H1 (cell line): ENCODE measurements at regions not wholly inside any gene's neighbourhood (a gene's known extent, or its start where the extent isn't known, plus 50 kb on each side); places are given as distances from the start of the nearest gene placed in this dataset.

Source experiments
- CTCF ChIA-PET: fragments of 300-600 bp; sonication (Branson Sonifier 250); formaldehyde crosslinking; loops from one replicate; lab custom pipeline; 2021; ENCODE audit not compliant: partially characterized antibody; lab: Charles Lee
- POLR2A ChIA-PET: fragments of 300-600 bp; sonication (Branson Sonifier 250); formaldehyde crosslinking; loops from one replicate; lab custom pipeline; 2021; ENCODE audit warnings: inconsistent platforms; ENCODE audit not compliant: partially characterized antibody; lab: Charles Lee
- DNase-seq, 2 experiments: peaks; one replicate each; pipeline versions ENCODE4 v3.0.0 to v3.0.0-alpha.2; 2010 to 2022; ENCODE audit warnings: low spot score in 2 of 2, low read depth in 1 of 2, mixed read lengths in 1 of 2
- FAIRE-seq: peaks from 2 replicates; lab custom pipeline; 2011; peaks lifted over from hg19 to GRCh38; lab: Jason Lieb, UNC
- H2AFZ ChIP-seq: 2 replicates; pipeline ENCODE4 v1.8.1; 2012; ENCODE audit warnings: low read length, inconsistent platforms
- H2AK5ac ChIP-seq: 2 replicates; pipeline ENCODE4 v1.6.1; 2013; ENCODE audit warnings: low read depth, low read length
- H2BK120ac ChIP-seq: replicated peaks from 2 replicates; pipeline ENCODE3; 2013; ENCODE audit warnings: low read depth, low read length, inconsistent platforms
- H2BK12ac ChIP-seq: 2 replicates; pipeline ENCODE4 v1.6.1; 2013; ENCODE audit warnings: low read depth, low read length
- H2BK15ac ChIP-seq: 2 replicates; pipeline ENCODE4 v1.6.1; 2013; ENCODE audit warnings: low read length
- H2BK20ac ChIP-seq: 2 replicates; pipeline ENCODE4 v1.6.1; 2013; ENCODE audit warnings: low read length
- H2BK5ac ChIP-seq: 2 replicates; pipeline ENCODE4 v1.6.1; 2013; ENCODE audit warnings: low read depth, low read length
- H3K14ac ChIP-seq: 2 replicates; pipeline ENCODE4 v1.6.1; 2013; ENCODE audit warnings: inconsistent platforms; ENCODE audit not compliant: insufficient read length
- H3K18ac ChIP-seq: 2 replicates; pipeline ENCODE4 v1.6.1; 2013; ENCODE audit warnings: low read length; ENCODE audit errors: extremely low read depth
- H3K23ac ChIP-seq: 2 replicates; pipeline ENCODE4 v1.6.1; 2013; ENCODE audit warnings: inconsistent platforms; ENCODE audit not compliant: insufficient read length
- H3K23me2 ChIP-seq: 2 replicates; pipeline ENCODE4 v1.6.1; 2013; ENCODE audit warnings: low read depth, low read length
- H3K27ac ChIP-seq: 2 replicates; pipeline ENCODE4 v1.6.1; 2011; ENCODE audit warnings: low read depth, low read length, inconsistent platforms
- H3K27me3 ChIP-seq, 4 experiments: replicated peaks in 1 of 4; 1 replicate in 1 of 4; 2 replicates in 3 of 4; pipeline versions ENCODE4 v1.6.1 to v1.8.1; 2011 to 2013; ENCODE audit warnings: low read length in 3 of 4, mild to moderate bottlenecking in 3 of 4, inconsistent platforms in 2 of 4, mixed read lengths in 2 of 4, moderate library complexity in 1 of 4; ENCODE audit not compliant: control insufficient read depth in 3 of 4, insufficient read depth in 3 of 4; ENCODE audit errors: extremely low read depth in 1 of 4
- H3K36me3 ChIP-seq, 4 experiments: 2 replicates each; pipeline versions ENCODE4 v1.6.1 to v1.8.1; 2011 to 2013; ENCODE audit warnings: mild to moderate bottlenecking in 4 of 4, low read length in 3 of 4, moderate library complexity in 2 of 4, control low read depth in 1 of 4, inconsistent platforms in 1 of 4; ENCODE audit not compliant: insufficient read depth in 4 of 4, control insufficient read depth in 2 of 4
- H3K4ac ChIP-seq: replicated peaks from 2 replicates; pipeline ENCODE3; 2013; ENCODE audit warnings: low read length, low read depth, mixed read lengths, inconsistent platforms; ENCODE audit not compliant: insufficient read length
- H3K4me1 ChIP-seq, 4 experiments: replicated peaks in 1 of 4; 1 replicate in 1 of 4; 2 replicates in 3 of 4; pipeline versions ENCODE4 v1.6.1 to v1.8.1; 2011 to 2013; ENCODE audit warnings: low read length in 3 of 4, inconsistent platforms in 2 of 4, mixed read lengths in 1 of 4; ENCODE audit not compliant: insufficient read depth in 4 of 4, control insufficient read depth in 3 of 4
- H3K4me2 ChIP-seq, 2 experiments: 2 replicates each; pipeline versions ENCODE4 v1.6.1 to v1.8.1; 2011 to 2013; ENCODE audit warnings: low read depth in 2 of 2, low read length in 2 of 2, control low read depth in 1 of 2, inconsistent platforms in 1 of 2, mild to moderate bottlenecking in 1 of 2; ENCODE audit not compliant: insufficient read depth in 1 of 2
- H3K4me3 ChIP-seq, 4 experiments: fragments of 200-600, 300-600 bp in 1 of 4; sonication (generic), shearing (Covaris generic), sonication (Bioruptor Twin) in 1 of 4; 2 replicates each; pipeline versions ENCODE4 v1.5.1 to v1.8.1; 2011 to 2016; ENCODE audit warnings: low read length in 4 of 4, low read depth in 3 of 4, control low read depth in 2 of 4, inconsistent platforms in 2 of 4, mild to moderate bottlenecking in 2 of 4, mixed read lengths in 1 of 4, moderate library complexity in 1 of 4; ENCODE audit not compliant: insufficient read depth in 2 of 4; ENCODE audit errors: extremely low read depth in 1 of 4
- H3K56ac ChIP-seq: replicated peaks from 2 replicates; pipeline ENCODE3; 2013; ENCODE audit warnings: low read depth, mild to moderate bottlenecking, mixed read lengths, low read length, inconsistent platforms; ENCODE audit not compliant: insufficient read length
- H3K79me1 ChIP-seq: 2 replicates; pipeline ENCODE4 v1.6.1; 2013; ENCODE audit warnings: low read depth, low read length, control low read depth
- H3K79me2 ChIP-seq, 2 experiments: 2 replicates each; pipeline versions ENCODE4 v1.6.1 to v1.8.1; 2012 to 2013; ENCODE audit warnings: low read length in 2 of 2, mild to moderate bottlenecking in 2 of 2, inconsistent platforms in 1 of 2; ENCODE audit not compliant: insufficient read depth in 2 of 2, control insufficient read depth in 1 of 2
- H3K9ac ChIP-seq, 4 experiments: replicated peaks in 1 of 4; 1 replicate in 1 of 4; 2 replicates in 3 of 4; pipeline versions ENCODE4 v1.6.1 to v1.8.1; 2011 to 2013; ENCODE audit warnings: low read depth in 3 of 4, low read length in 3 of 4, control low read depth in 2 of 4, mild to moderate bottlenecking in 2 of 4, moderate library complexity in 2 of 4, inconsistent platforms in 1 of 4; ENCODE audit errors: extremely low read depth in 1 of 4
- H3K9me3 ChIP-seq, 2 experiments: 2 replicates each; pipeline versions ENCODE4 v1.6.1 to v1.8.1; 2012 to 2013; ENCODE audit warnings: mild to moderate bottlenecking in 2 of 2, moderate library complexity in 2 of 2, control low read depth in 1 of 2, inconsistent platforms in 1 of 2, low read depth in 1 of 2, low read length in 1 of 2, mixed read lengths in 1 of 2; ENCODE audit not compliant: insufficient read depth in 2 of 2
- H4K20me1 ChIP-seq, 2 experiments: replicated peaks in 1 of 2; 2 replicates each; pipeline versions ENCODE3 to v1.8.1; 2011 to 2013; ENCODE audit warnings: inconsistent platforms in 2 of 2, low read length in 2 of 2, mild to moderate bottlenecking in 1 of 2; ENCODE audit not compliant: insufficient read depth in 2 of 2, control insufficient read depth in 1 of 2
- H4K5ac ChIP-seq: 2 replicates; pipeline ENCODE4 v1.6.1; 2013; ENCODE audit warnings: low read length, low read depth, mixed read lengths, inconsistent platforms; ENCODE audit not compliant: insufficient read length
- H4K8ac ChIP-seq: 2 replicates; pipeline ENCODE4 v1.8.0; 2013; ENCODE audit warnings: mild to moderate bottlenecking, moderate library complexity, low read length, inconsistent platforms; ENCODE audit not compliant: insufficient read depth; ENCODE audit errors: extremely low read depth
- H4K91ac ChIP-seq: replicated peaks from 2 replicates; pipeline ENCODE3; 2013; ENCODE audit warnings: low read length, mixed read lengths, inconsistent platforms; ENCODE audit not compliant: insufficient read length
- CBX5 ChIP-seq: fragments of 300-800, 300-1000 bp; sonication (generic); IDR thresholded peaks from 2 replicates; pipeline ENCODE4 v1.7.1; 2016; ENCODE audit warnings: antibody characterized with exemption, low read length, low read depth
- EP300 ChIP-seq, 2 experiments: IDR thresholded peaks; 1 replicate in 1 of 2; 2 replicates in 1 of 2; pipeline ENCODE4 v1.6.1; 2011 to 2012; ENCODE audit warnings: low read depth in 2 of 2, low read length in 2 of 2, mild to moderate bottlenecking in 2 of 2, borderline replicate concordance in 1 of 2, inconsistent platforms in 1 of 2, moderate library complexity in 1 of 2
- EZH2 ChIP-seq: fragments of 200-600 bp; sonication (generic); IDR thresholded peaks from 2 replicates; pipeline ENCODE4 v1.7.1; 2012; ENCODE audit warnings: low read depth, mild to moderate bottlenecking, moderate library complexity, low read length, inconsistent platforms; ENCODE audit not compliant: severe bottlenecking
- KDM4A ChIP-seq: IDR thresholded peaks from one replicate; pipeline ENCODE4 v1.7.1; 2012; ENCODE audit warnings: low read depth, mild to moderate bottlenecking, moderate library complexity, low read length, inconsistent platforms; ENCODE audit not compliant: severe bottlenecking
- MAFK ChIP-seq: IDR thresholded peaks from 2 replicates; pipeline ENCODE4 v1.6.1; 2012; ENCODE audit warnings: low read depth, mild to moderate bottlenecking, improper control_type of control experiment, low read length
- SUZ12 ChIP-seq: fragments of 200-600 bp; sonication (generic); IDR thresholded peaks from 2 replicates; pipeline ENCODE4 v1.6.1; 2012; ENCODE audit warnings: mild to moderate bottlenecking, inconsistent platforms, low read length, moderate library complexity, mixed read lengths
- TEAD4 ChIP-seq: IDR thresholded peaks from 2 replicates; pipeline ENCODE4 v1.6.1; 2012; ENCODE audit warnings: low read depth, low read length, inconsistent platforms, mixed read lengths
- WGBS, 2 experiments: shearing (Covaris generic) in 1 of 2; methylation state at CpG; one replicate each; pipeline versions ENCODE4 v1.1.6 to v1.1.7; 2013 to 2015; ENCODE audit warnings: low lambda C conversion rate in 2 of 2, mixed read lengths in 2 of 2, inconsistent platforms in 1 of 2, low coverage in 1 of 2, missing lambda C conversion rate in 1 of 2; ENCODE audit not compliant: insufficient replicate concordance in 2 of 2, insufficient coverage in 1 of 2, insufficient read length in 1 of 2; ENCODE audit errors: extremely low coverage in 1 of 2, missing lambda C conversion rate in 1 of 2; 5-methylcytosine and 5-hydroxymethylcytosine counted together
- TF ChIP-seq, protein P1 (sequence below): IDR thresholded peaks from 2 replicates; pipeline ENCODE4 v1.6.1; 2012; ENCODE audit warnings: inconsistent platforms

GRCh38 chr20:24149175-24149574 lies 160.6 kb upstream of the GGTLC1 start:
- H3K4me2 ChIP-seq = no peak overlapping the region
- H4K5ac ChIP-seq = no peak overlapping the region
- H3K4me3 ChIP-seq = no peak overlapping the region
- no peak overlapping the region for H4K8ac ChIP-seq
- no peak overlapping the region for H3K4ac ChIP-seq
- POLR2A ChIA-PET = no interaction called here
- no peak overlapping the region for H4K91ac ChIP-seq
- no peak overlapping the region for H3K9ac ChIP-seq
- H2BK15ac ChIP-seq = no peak overlapping the region
- CTCF ChIA-PET = interaction anchor here (0.8 to 6.4 kb wide), 20 partner anchors 9 to 730 kb away, joined by 3 to 89 read pairs (median 4); no protein-coding TSS in a partner anchor
- no peak overlapping the region for H2BK5ac ChIP-seq
- no peak overlapping the region for H2AFZ ChIP-seq
- H3K79me1 ChIP-seq = no peaks in the 10 kb centered on the region
- 95% methylated on average over 1 of the region's 1 CpG; no CpG with 5 or more reads in 1 of the 2 experiments for WGBS, 2 experiments
- no peaks in the 10 kb centered on the region for H3K36me3 ChIP-seq
- H2BK12ac ChIP-seq = no peak overlapping the region
- H4K20me1 ChIP-seq = no peaks in the 10 kb centered on the region
- no peak overlapping the region for H2BK120ac ChIP-seq
- no peaks in the 10 kb centered on the region for H3K9me3 ChIP-seq
- H3K27ac ChIP-seq = no peak overlapping the region
- no peaks in the 10 kb centered on the region for H3K4me1 ChIP-seq
- DNase-seq (no peak), FAIRE-seq (no peak)
- H3K23ac ChIP-seq = no peak overlapping the region
- H3K79me2 ChIP-seq = no peaks in the 10 kb centered on the region
- no peaks in the 10 kb centered on the region for H3K27me3 ChIP-seq
- no peak overlapping the region for H3K56ac ChIP-seq
- no peak overlapping the region for H3K18ac ChIP-seq
- H3K14ac ChIP-seq = no peak overlapping the region
- H3K23me2 ChIP-seq = no peaks in the 10 kb centered on the region
- H2AK5ac ChIP-seq = no peak overlapping the region
- H2BK20ac ChIP-seq = no peak overlapping the region
- TF ChIP-seq MAFK = no peak
- TF ChIP-seq CBX5 = no peak
- no peak for TF ChIP-seq TEAD4
- TF ChIP-seq EP300 (IDR thresholded peaks at IDR 0.05; ENCODE audit: borderline replicate concordance in 1 of 2, low read depth in 2 of 2, low read length in 2 of 2) = no peak
- TF ChIP-seq EZH2 = no peak
- TF ChIP-seq, protein P1, sequence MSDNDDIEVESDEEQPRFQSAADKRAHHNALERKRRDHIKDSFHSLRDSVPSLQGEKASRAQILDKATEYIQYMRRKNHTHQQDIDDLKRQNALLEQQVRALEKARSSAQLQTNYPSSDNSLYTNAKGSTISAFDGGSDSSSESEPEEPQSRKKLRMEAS = no peak
- TF ChIP-seq KDM4A = no peak
- no peak for TF ChIP-seq SUZ12
